Adrenal gland (tissue), 5 donors: ENCODE measurements at regions not wholly inside any gene's neighbourhood (a gene's known extent, or its start where the extent isn't known, plus 50 kb on each side); places are given as distances from the start of the nearest gene placed in this dataset.

Experiments used
- POLR2A ChIP-seq, 2 donors: fragments of 450-650 bp; IDR thresholded peaks; one replicate each; pipeline ENCODE4 v1.6.1; 2017; ENCODE audit warnings: antibody characterized with exemption in 2 of 2, mild to moderate bottlenecking in 2 of 2, moderate library complexity in 1 of 2
- TF ChIP-seq, protein P1 (sequence below), 6 experiments: fragments of 450-650 bp in 4 of 6; fragments of 200-600 bp in 2 of 6; sonication (generic) in 1 of 6; IDR thresholded peaks; 1 replicate in 5 of 6; 2 replicates in 1 of 6; pipeline versions ENCODE4 v1.5.1 to v1.8.0; 2016 to 2021; ENCODE audit warnings: antibody characterized with exemption in 6 of 6, mild to moderate bottlenecking in 2 of 6, moderate library complexity in 1 of 6
- donor health status: DM: no; HTN: no; CAD: no.

- TF ChIP-seq, protein P1, sequence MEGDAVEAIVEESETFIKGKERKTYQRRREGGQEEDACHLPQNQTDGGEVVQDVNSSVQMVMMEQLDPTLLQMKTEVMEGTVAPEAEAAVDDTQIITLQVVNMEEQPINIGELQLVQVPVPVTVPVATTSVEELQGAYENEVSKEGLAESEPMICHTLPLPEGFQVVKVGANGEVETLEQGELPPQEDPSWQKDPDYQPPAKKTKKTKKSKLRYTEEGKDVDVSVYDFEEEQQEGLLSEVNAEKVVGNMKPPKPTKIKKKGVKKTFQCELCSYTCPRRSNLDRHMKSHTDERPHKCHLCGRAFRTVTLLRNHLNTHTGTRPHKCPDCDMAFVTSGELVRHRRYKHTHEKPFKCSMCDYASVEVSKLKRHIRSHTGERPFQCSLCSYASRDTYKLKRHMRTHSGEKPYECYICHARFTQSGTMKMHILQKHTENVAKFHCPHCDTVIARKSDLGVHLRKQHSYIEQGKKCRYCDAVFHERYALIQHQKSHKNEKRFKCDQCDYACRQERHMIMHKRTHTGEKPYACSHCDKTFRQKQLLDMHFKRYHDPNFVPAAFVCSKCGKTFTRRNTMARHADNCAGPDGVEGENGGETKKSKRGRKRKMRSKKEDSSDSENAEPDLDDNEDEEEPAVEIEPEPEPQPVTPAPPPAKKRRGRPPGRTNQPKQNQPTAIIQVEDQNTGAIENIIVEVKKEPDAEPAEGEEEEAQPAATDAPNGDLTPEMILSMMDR (IDR thresholded peaks at IDR 0.05), result no peak
- TF ChIP-seq POLR2A (IDR thresholded peaks at IDR 0.05), result no peak
Measured at GRCh38 chr16:65688301-65688700, 566.4 kb upstream of the CDH11 start.
